GM18867 (cell line): ENCODE measurements at regions not wholly inside any gene's neighbourhood (a gene's known extent, or its start where the extent isn't known, plus 50 kb on each side); places are given as distances from the start of the nearest gene placed in this dataset.

Source experiments
- ATAC-seq: cut with Tn5 transposase; IDR thresholded peaks from one replicate; pipeline ENCODE4 v1.9.1; 2021; ENCODE audit warnings: mild to moderate bottlenecking, moderate library complexity; ENCODE audit not compliant: unreplicated experiment

- peak; percentile 79 for ATAC-seq
Observed at GRCh38 chr18:68623342-68623741, 91.6 kb downstream of the TMX3 start.

GRCh38 chr18:68611311-68611710 lies 103.6 kb downstream of the TMX3 start:
- no peak for ATAC-seq

- no peak for ATAC-seq
Observed at GRCh38 chr18:68608851-68609490, 105.9 kb downstream of the TMX3 start.

GRCh38 chr18:68607852-68608251 lies 107.1 kb downstream of the TMX3 start:
- ATAC-seq, result no peak

- no peak for ATAC-seq
Observed at GRCh38 chr18:68604256-68604655, 110.7 kb downstream of the TMX3 start.

- ATAC-seq, result no peak
Observed at GRCh38 chr18:68596016-68596415, 118.9 kb downstream of the TMX3 start.

GRCh38 chr18:68588169-68588568 lies 126.7 kb downstream of the TMX3 start:
- no peak for ATAC-seq

- no peak for ATAC-seq
Observed at GRCh38 chr18:68583685-68584084, 131.2 kb downstream of the TMX3 start.

GRCh38 chr18:68574311-68574710 lies 140.6 kb downstream of the TMX3 start:
- ATAC-seq, result no peak

- no peak for ATAC-seq
Observed at GRCh38 chr18:68569936-68570335, 145.0 kb downstream of the TMX3 start.

- no peak for ATAC-seq
Observed at GRCh38 chr18:68568364-68569155, 146.3 kb downstream of the TMX3 start.

- no peak for ATAC-seq
Observed at GRCh38 chr18:68566991-68567390, 147.9 kb downstream of the TMX3 start.

- ATAC-seq, result no peak
Observed at GRCh38 chr18:68564961-68565360, 149.9 kb downstream of the TMX3 start.

GRCh38 chr18:68564351-68564750 lies 150.6 kb downstream of the TMX3 start:
- no peak for ATAC-seq

GRCh38 chr18:68560128-68560527 lies 154.8 kb downstream of the TMX3 start:
- no peak for ATAC-seq

- no peak for ATAC-seq
Observed at GRCh38 chr18:68557183-68557582, 157.7 kb downstream of the TMX3 start.

GRCh38 chr18:68555879-68556301 lies 159.0 kb downstream of the TMX3 start:
- ATAC-seq, result no peak

- ATAC-seq, result no peak
Observed at GRCh38 chr18:68548904-68549870, 165.7 kb downstream of the TMX3 start.

- ATAC-seq, result no peak
Observed at GRCh38 chr18:68543344-68543743, 171.6 kb downstream of the TMX3 start.

- ATAC-seq, result no peak
Observed at GRCh38 chr18:68542846-68543245, 172.1 kb downstream of the TMX3 start.

- ATAC-seq, result no peak
Observed at GRCh38 chr18:68533641-68534040, 181.3 kb downstream of the TMX3 start.
